HepG2 (cell line): ENCODE measurements at regions not wholly inside any gene's neighbourhood (a gene's known extent, or its start where the extent isn't known, plus 50 kb on each side); places are given as distances from the start of the nearest gene placed in this dataset.

Experiments
- ATAC-seq: fragments of 200-7000 bp; cut with Tn5 transposase; 3 replicates; pipeline ENCODE4 v1.9.1; 2020; ENCODE audit warnings: mild to moderate bottlenecking, moderate library complexity
- BruUV-seq: library from RNA; stranded (reverse); fragments of 400-500 nt; replicated peaks from 2 replicates; lab custom pipeline; 2021; lab: Mats Ljungman, UMichigan
- CTCF ChIA-PET: fragments of 300-600 bp; formaldehyde crosslinking; extraction: SDS; loops from one replicate; lab custom pipeline; 2021; ENCODE audit warnings: low total read pairs, inconsistent platforms, low intra/inter-chr PET ratio; lab: Yijun Ruan, JAX
- POLR2A ChIA-PET: fragments of 350-600 bp; sonication (Branson Sonifier 250); formaldehyde crosslinking; loops from one replicate; lab custom pipeline; 2020; ENCODE audit warnings: antibody characterized with exemption, inconsistent platforms; lab: Yijun Ruan, JAX
- DNase-seq: peaks from one replicate; pipeline ENCODE4 v3.0.0-alpha.2; 2015; ENCODE audit warnings: low spot score
- FAIRE-seq: peaks from 3 replicates; lab custom pipeline; 2011; peaks lifted over from hg19 to GRCh38; lab: Jason Lieb, UNC
- H2AFZ ChIP-seq: one replicate; pipeline ENCODE4 v1.6.1; 2011; ENCODE audit warnings: low read length, inconsistent platforms
- H3K27ac ChIP-seq: fragments of 300-600 bp; 3 replicates; pipeline ENCODE4 v1.8.0; 2011; ENCODE audit warnings: mixed run types, mild to moderate bottlenecking, mixed read lengths, low read length, inconsistent platforms; ENCODE audit not compliant: insufficient read depth; ENCODE audit errors: extremely low read length
- H3K27me3 ChIP-seq, 2 experiments: fragments of 200-600 bp in 1 of 2; 2 replicates in 1 of 2; 3 replicates in 1 of 2; pipeline versions ENCODE4 v1.6.0 to v1.8.0; 2011; ENCODE audit warnings: low read length in 2 of 2, mild to moderate bottlenecking in 2 of 2, moderate library complexity in 2 of 2, inconsistent platforms in 1 of 2; ENCODE audit not compliant: insufficient read depth in 2 of 2, control insufficient read depth in 1 of 2
- H3K36me3 ChIP-seq, 2 experiments: fragments of 200-600 bp in 1 of 2; replicated peaks in 1 of 2; 2 replicates in 1 of 2; 3 replicates in 1 of 2; pipeline versions ENCODE4 v1.5.1 to v1.8.0; 2011; ENCODE audit warnings: low read length in 2 of 2, inconsistent platforms in 1 of 2; ENCODE audit not compliant: insufficient read depth in 2 of 2, control insufficient read depth in 1 of 2
- H3K4me1 ChIP-seq: 2 replicates; pipeline ENCODE4 v1.5.1; 2012; ENCODE audit warnings: low read length, inconsistent platforms; ENCODE audit not compliant: insufficient read depth
- H3K4me2 ChIP-seq: 2 replicates; pipeline ENCODE4 v1.6.0; 2011; ENCODE audit warnings: low read depth, low read length, inconsistent platforms
- H3K4me3 ChIP-seq, 3 experiments: fragments of 200-600 bp in 1 of 3; sonication (generic), shearing (Covaris generic) in 1 of 3; replicated peaks in 1 of 3; 2 replicates each; pipeline ENCODE4 v1.5.1; 2011 to 2016; ENCODE audit warnings: low read length in 3 of 3, inconsistent platforms in 2 of 3, low read depth in 2 of 3, mild to moderate bottlenecking in 2 of 3, control low read depth in 1 of 3, mixed read lengths in 1 of 3; ENCODE audit not compliant: insufficient read depth in 1 of 3
- H3K79me2 ChIP-seq: one replicate; pipeline ENCODE4 v1.6.1; 2011; ENCODE audit warnings: low read length, inconsistent platforms; ENCODE audit not compliant: insufficient read depth
- H3K9ac ChIP-seq: 2 replicates; pipeline ENCODE4 v1.6.0; 2011; ENCODE audit warnings: mild to moderate bottlenecking, low read depth, low read length, inconsistent platforms; ENCODE audit not compliant: insufficient read depth
- H3K9me3 ChIP-seq: 2 replicates; pipeline ENCODE4 v1.5.1; 2012; ENCODE audit warnings: mild to moderate bottlenecking, low read length
- H4K20me1 ChIP-seq: 2 replicates; pipeline ENCODE4 v1.6.0; 2011; ENCODE audit warnings: inconsistent platforms, mild to moderate bottlenecking, low read length, moderate library complexity; ENCODE audit not compliant: insufficient read depth
- ATM ChIP-seq: fragments of 450-650 bp; IDR thresholded peaks from 2 replicates; pipeline ENCODE4 v1.7.1; 2017; ENCODE audit warnings: mild to moderate bottlenecking, borderline replicate concordance
- CCDC6 ChIP-seq: sonication (generic); formaldehyde crosslinking; IDR thresholded peaks from 2 replicates; pipeline ENCODE4 v1.8.1; 2022; ENCODE audit warnings: mild to moderate bottlenecking, missing genetic modification reagents, moderate library complexity
- GTF2F1 ChIP-seq: fragments of 150-350 bp; IDR thresholded peaks from 2 replicates; pipeline ENCODE4 v1.6.1; 2014; ENCODE audit warnings: low read length
- HMG20B ChIP-seq: conservative IDR thresholded peaks from 2 replicates; pipeline ENCODE4 v1.6.1; 2016; ENCODE audit warnings: missing genetic modification reagents, missing compliant biosample characterization
- HNF4A ChIP-seq: sonication (generic); formaldehyde crosslinking; IDR thresholded peaks from 2 replicates; pipeline ENCODE4 v1.4.0; 2020; ENCODE audit warnings: missing genetic modification reagents
- HOXD1 ChIP-seq: sonication (generic); formaldehyde crosslinking; IDR thresholded peaks from 2 replicates; pipeline ENCODE4 v1.5.0; 2020; ENCODE audit warnings: missing genetic modification reagents
- IKZF4 ChIP-seq: sonication (generic); formaldehyde crosslinking; IDR thresholded peaks from 2 replicates; pipeline ENCODE4 v1.5.1; 2020; ENCODE audit warnings: borderline replicate concordance, mild to moderate bottlenecking, low read depth, missing genetic modification reagents; ENCODE audit errors: not compliant biosample characterization
- MTA3 ChIP-seq: sonication (generic); formaldehyde crosslinking; IDR thresholded peaks from 2 replicates; pipeline ENCODE4 v1.4.0; 2020; ENCODE audit warnings: missing genetic modification reagents
- POGK ChIP-seq: sonication (generic); formaldehyde crosslinking; conservative IDR thresholded peaks from 2 replicates; pipeline ENCODE4 v1.8.0; 2022; ENCODE audit warnings: mild to moderate bottlenecking, moderate library complexity, missing genetic modification reagents
- PREB ChIP-seq: sonication (generic); formaldehyde crosslinking; IDR thresholded peaks from 2 replicates; pipeline ENCODE4 v1.4.0; 2020; ENCODE audit warnings: missing genetic modification reagents
- SP2 ChIP-seq: sonication (generic); formaldehyde crosslinking; IDR thresholded peaks from 2 replicates; pipeline ENCODE4 v1.5.1; 2020; ENCODE audit warnings: mild to moderate bottlenecking, missing genetic modification reagents
- SRSF9 ChIP-seq: fragments of 200-400 bp; formaldehyde crosslinking; IDR thresholded peaks from 2 replicates; pipeline ENCODE4 v1.6.1; 2018; ENCODE audit warnings: borderline replicate concordance, mild to moderate bottlenecking, low read depth, low read length; ENCODE audit not compliant: insufficient read depth, poor library complexity, severe bottlenecking
- ZBTB21 ChIP-seq: sonication (generic); formaldehyde crosslinking; IDR thresholded peaks from 2 replicates; pipeline ENCODE4 v1.4.0; 2020; ENCODE audit warnings: missing genetic modification reagents
- ZNF343 ChIP-seq: sonication (generic); formaldehyde crosslinking; IDR thresholded peaks from 2 replicates; pipeline ENCODE4 v1.4.0; 2020; ENCODE audit warnings: mild to moderate bottlenecking, missing genetic modification reagents
- ZNF788 ChIP-seq: sonication (generic); formaldehyde crosslinking; IDR thresholded peaks from 2 replicates; pipeline ENCODE4 v1.5.0; 2020; ENCODE audit warnings: mild to moderate bottlenecking, missing genetic modification reagents, borderline replicate concordance
- WGBS: methylation state at CpG from one replicate; pipeline ENCODE4 v1.1.6; 2017; ENCODE audit warnings: low lambda C conversion rate; 5-methylcytosine and 5-hydroxymethylcytosine counted together
- in situ Hi-C: cut with HindIII; loops from 2 replicates; pipeline ENCODE4 v1.10.0; 2017; ENCODE audit warnings: low pct_unique_long_range_greater_than_20kb; ENCODE audit not compliant: extremely low pct_ligation_motif_present
- intact Hi-C: fragments of 100-400 bp; cut with micrococcal nuclease; formaldehyde crosslinking; loops from one replicate; pipeline ENCODE4 v1.10.0; 2022; ENCODE audit not compliant: unreplicated experiment

GRCh38 chr1:47562799-47563198 is 125.0 kb downstream of the FOXD2 start (continued):
- TF ChIP-seq ZNF788 (CRISPR knock-in tag) = no peak
- no peak for TF ChIP-seq HOXD1 (CRISPR knock-in tag)

DNA sequence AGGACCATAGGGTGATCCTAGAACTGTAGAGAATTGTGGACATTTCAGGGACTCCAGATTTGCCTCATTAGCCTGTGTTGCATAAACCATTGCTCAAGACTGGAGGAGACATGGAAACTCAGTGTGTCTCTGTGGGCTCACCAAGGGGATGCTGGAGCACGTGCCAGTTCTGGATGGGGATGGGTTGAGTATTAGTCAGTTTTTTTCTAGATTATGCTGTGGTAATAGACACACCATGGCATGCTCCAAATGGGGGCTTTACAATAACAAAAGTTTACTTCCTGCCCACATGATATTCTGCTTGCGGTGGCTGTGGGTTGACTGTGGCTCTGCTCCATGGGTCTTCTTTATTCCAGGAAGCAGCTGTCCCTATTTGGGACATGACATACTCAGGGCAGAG is 125.4 kb downstream of the FOXD2 start:
- peaks cover 0 to 6% of the 10 kb centered on the region in 2 experiments; a peak in 2 of 5 replicates for H3K27me3 ChIP-seq
- H3K9me3 ChIP-seq = no peaks in the 10 kb centered on the region
- FAIRE-seq (no peak), DNase-seq (no peak), ATAC-seq (no peak)
- H3K4me1 ChIP-seq = peaks cover 21% of the 10 kb centered on the region
- H3K4me2 ChIP-seq = no peak overlapping the region
- no TSS peak for BruUV-seq
- H3K9ac ChIP-seq = no peak overlapping the region
- in situ Hi-C loops (no loop called here), intact Hi-C loops (no loop called here)
- H4K20me1 ChIP-seq = peaks cover 2% of the 10 kb centered on the region; the same call in 1 of the 2 replicates
- H2AFZ ChIP-seq = no peak overlapping the region
- H3K79me2 ChIP-seq = no peaks in the 10 kb centered on the region
- TF ChIP-seq SRSF9 (no peak), ATM (no peak), ZNF343 (CRISPR knock-in tag) (no peak), HMG20B (CRISPR knock-in tag) (no peak), HNF4A (CRISPR knock-in tag) (no peak), SP2 (no peak), ZBTB21 (no peak)
- no peak overlapping the region for H3K4me3 ChIP-seq
- CTCF ChIA-PET = no interaction called here
- no peaks in the 10 kb centered on the region for H3K36me3 ChIP-seq
- WGBS = 44% methylated on average over 2 of the region's 2 CpGs
- H3K27ac ChIP-seq = no peak overlapping the region
- POLR2A ChIA-PET = no interaction called here

GRCh38 chr1:47564570-47564969 is 126.7 kb downstream of the FOXD2 start:
- H3K79me2 ChIP-seq = no peaks in the 10 kb centered on the region
- H3K9me3 ChIP-seq = no peaks in the 10 kb centered on the region
- H3K9ac ChIP-seq = no peak overlapping the region
- POLR2A ChIA-PET = no interaction called here
- ATAC-seq (no peak), DNase-seq (no peak), FAIRE-seq (no peak)
- no peak overlapping the region for H3K4me2 ChIP-seq
- no peak for TF ChIP-seq IKZF4
- TF ChIP-seq PREB = no peak
- no peak for TF ChIP-seq CCDC6 (CRISPR knock-in tag)
- TF ChIP-seq GTF2F1 = no peak
- TF ChIP-seq MTA3 (CRISPR knock-in tag) = no peak
- no peak for TF ChIP-seq POGK
- CTCF ChIA-PET = no interaction called here
- peaks cover 0 to 16% of the 10 kb centered on the region in 2 experiments; a peak in 3 of 5 replicates for H3K27me3 ChIP-seq
- no peaks in the 10 kb centered on the region for H4K20me1 ChIP-seq
- no peak overlapping the region for H2AFZ ChIP-seq
- in situ Hi-C loops (no loop called here), intact Hi-C loops (no loop called here)
- no peaks in the 10 kb centered on the region for H3K36me3 ChIP-seq
- H3K4me3 ChIP-seq = no peak overlapping the region
- BruUV-seq = no TSS peak
- no peak overlapping the region for H3K27ac ChIP-seq
- peaks cover 14% of the 10 kb centered on the region for H3K4me1 ChIP-seq
